SU-DHL-6 (cell line): ENCODE measurements at regions not wholly inside any gene's neighbourhood (a gene's known extent, or its start where the extent isn't known, plus 50 kb on each side); places are given as distances from the start of the nearest gene placed in this dataset.

Source experiments
- H2AFZ ChIP-seq: fragments of 200-600 bp; sonication (generic); 2 replicates; pipeline ENCODE4 v1.6.1; 2014; ENCODE audit warnings: low read depth, mild to moderate bottlenecking, moderate library complexity, mixed read lengths, antibody characterized with exemption, low read length; ENCODE audit not compliant: severe bottlenecking
- H3F3A ChIP-seq: fragments of 200-600 bp; shearing (Covaris generic); 2 replicates; pipeline ENCODE4 v1.6.0; 2016; ENCODE audit warnings: antibody characterized with exemption, mild to moderate bottlenecking; ENCODE audit not compliant: insufficient read depth
- H3K27ac ChIP-seq: fragments of 200-600 bp; sonication (generic); 2 replicates; pipeline ENCODE4 v1.5.1; 2016; ENCODE audit warnings: low read depth, mild to moderate bottlenecking, low read length, moderate library complexity, mixed read lengths
- H3K27me3 ChIP-seq: fragments of 200-600 bp; sonication (generic), shearing (Covaris generic); 2 replicates; pipeline ENCODE4 v1.6.0; 2014; ENCODE audit warnings: mild to moderate bottlenecking, low read length
- H3K36me3 ChIP-seq: fragments of 200-600 bp; sonication (generic); 2 replicates; pipeline ENCODE4 v1.6.1; 2014; ENCODE audit warnings: mild to moderate bottlenecking, low read length, mixed read lengths
- H3K4me2 ChIP-seq: fragments of 300-600, 200-600 bp; shearing (Covaris generic), sonication (generic); 2 replicates; pipeline ENCODE4 v1.6.0; 2014; ENCODE audit warnings: low read length, low read depth, mild to moderate bottlenecking; ENCODE audit not compliant: poor library complexity, severe bottlenecking
- H3K4me3 ChIP-seq: fragments of 200-600 bp; sonication (generic); 2 replicates; pipeline ENCODE4 v1.5.1; 2014; ENCODE audit warnings: antibody characterized with exemption, low read length, mild to moderate bottlenecking, mixed read lengths; ENCODE audit not compliant: insufficient read depth, poor library complexity, severe bottlenecking
- H3K79me2 ChIP-seq: fragments of 200-600 bp; sonication (generic); 2 replicates; pipeline ENCODE4 v1.6.1; 2014; ENCODE audit warnings: mild to moderate bottlenecking, low read length, moderate library complexity; ENCODE audit not compliant: insufficient read depth
- H3K9ac ChIP-seq: fragments of 200-600 bp; sonication (generic); 2 replicates; pipeline ENCODE4 v1.7.0; 2014; ENCODE audit warnings: mild to moderate bottlenecking, low read length
- H3K9me2 ChIP-seq: fragments of 200-600 bp; sonication (generic); replicated peaks from 2 replicates; pipeline ENCODE4 v1.6.1; 2014; ENCODE audit warnings: low read length; ENCODE audit not compliant: insufficient read depth
- H3K9me3 ChIP-seq: fragments of 200-600 bp; sonication (generic); 2 replicates; pipeline ENCODE4 v1.6.1; 2014; ENCODE audit warnings: low read length, mixed read lengths; ENCODE audit not compliant: insufficient read depth
- H4K20me1 ChIP-seq: fragments of 200-600 bp; sonication (generic); 2 replicates; pipeline ENCODE4 v1.6.1; 2014; ENCODE audit warnings: low read depth, mild to moderate bottlenecking, antibody characterized with exemption, low read length, moderate library complexity, mixed read lengths
- CTCF ChIP-seq: fragments of 200-600 bp; sonication (generic); IDR thresholded peaks from one replicate; pipeline ENCODE4 v1.5.1; 2017; ENCODE audit warnings: antibody characterized with exemption, mild to moderate bottlenecking, low read length, moderate library complexity; ENCODE audit not compliant: insufficient read depth, poor library complexity, severe bottlenecking
- EZH2phosphoT487 ChIP-seq: fragments of 200-600 bp; sonication (generic), shearing (Covaris generic); conservative IDR thresholded peaks from 2 replicates; pipeline ENCODE4 v1.6.1; 2018; ENCODE audit warnings: mild to moderate bottlenecking, antibody characterized with exemption, low read length, moderate library complexity, mixed read lengths

DNA sequence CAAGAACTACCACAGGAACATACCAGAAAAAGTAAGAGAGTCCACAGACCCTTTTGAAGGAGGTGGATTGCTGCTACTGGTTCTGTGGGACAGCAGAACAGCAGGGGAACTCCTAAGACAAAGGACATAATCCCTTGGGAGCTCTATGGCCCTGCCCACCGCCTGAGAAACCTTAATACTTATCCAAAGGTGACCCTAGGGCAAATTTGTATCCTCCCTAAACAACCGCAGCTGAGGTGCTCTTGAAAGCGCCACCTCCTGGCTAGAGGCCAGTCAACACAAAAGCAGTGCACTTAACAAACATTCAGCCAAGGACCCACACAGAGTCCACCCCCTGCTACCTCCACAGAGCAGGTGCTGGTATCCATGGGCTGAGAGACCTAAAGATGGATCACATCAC is 136.8 kb downstream of the ADAM29 start:
- Histone ChIP-seq H3F3A (no peaks in the 10 kb centered on the region), H3K4me2 (no peak overlapping the region), H3K27ac (no peak overlapping the region), H3K4me3 (no peak overlapping the region), H3K9me3 (peaks cover 30% of the 10 kb centered on the region; the same call in 1 of the 2 replicates), H3K27me3 (no peaks in the 10 kb centered on the region), H3K9ac (no peak overlapping the region), H4K20me1 (no peaks in the 10 kb centered on the region), H3K79me2 (no peaks in the 10 kb centered on the region), H2AFZ (peak overlapping the region; percentile 3), H3K9me2 (no peaks in the 10 kb centered on the region), H3K36me3 (peaks cover 7% of the 10 kb centered on the region; the same call in 1 of the 2 replicates)
- TF ChIP-seq CTCF = no peak
- no peak for TF ChIP-seq EZH2phosphoT487

DNA sequence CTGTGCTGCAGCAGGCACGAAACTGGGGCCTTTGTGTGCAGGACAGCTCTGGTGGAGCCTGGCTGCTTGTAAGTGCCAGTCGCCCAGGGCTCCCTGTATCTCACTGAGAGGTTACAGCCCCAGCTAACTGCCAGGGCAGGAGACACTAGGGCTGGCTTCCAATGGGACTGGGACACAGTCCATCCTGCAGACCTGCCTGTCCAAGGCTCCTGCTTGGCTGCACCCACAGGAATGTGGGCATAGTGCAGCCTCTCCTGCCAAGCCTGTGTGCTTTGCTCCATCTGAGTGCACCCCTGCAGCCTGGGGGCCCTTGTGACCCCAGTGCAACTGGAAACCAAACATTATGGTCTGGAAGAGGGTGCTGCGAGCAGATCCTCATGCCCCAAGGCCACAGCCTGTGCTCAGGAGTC is 144.0 kb downstream of the ADAM29 start:
- H3K27me3 ChIP-seq = no peaks in the 10 kb centered on the region
- H3K9me2 ChIP-seq = no peaks in the 10 kb centered on the region
- peaks cover 11% of the 10 kb centered on the region for H3F3A ChIP-seq
- no peak overlapping the region for H3K9ac ChIP-seq
- H3K79me2 ChIP-seq = no peaks in the 10 kb centered on the region
- no peaks in the 10 kb centered on the region for H4K20me1 ChIP-seq
- H3K36me3 ChIP-seq = 0 out of 2 replicates have a peak, but pooled peaks cover 6% of the 10 kb centered on the region
- no peak overlapping the region for H3K4me3 ChIP-seq
- H2AFZ ChIP-seq = no peak overlapping the region
- H3K4me2 ChIP-seq = no peak overlapping the region
- no peak for TF ChIP-seq EZH2phosphoT487
- TF ChIP-seq CTCF = no peak
- H3K9me3 ChIP-seq = peaks cover 15% of the 10 kb centered on the region; the same call in 1 of the 2 replicates
- no peak overlapping the region for H3K27ac ChIP-seq

DNA sequence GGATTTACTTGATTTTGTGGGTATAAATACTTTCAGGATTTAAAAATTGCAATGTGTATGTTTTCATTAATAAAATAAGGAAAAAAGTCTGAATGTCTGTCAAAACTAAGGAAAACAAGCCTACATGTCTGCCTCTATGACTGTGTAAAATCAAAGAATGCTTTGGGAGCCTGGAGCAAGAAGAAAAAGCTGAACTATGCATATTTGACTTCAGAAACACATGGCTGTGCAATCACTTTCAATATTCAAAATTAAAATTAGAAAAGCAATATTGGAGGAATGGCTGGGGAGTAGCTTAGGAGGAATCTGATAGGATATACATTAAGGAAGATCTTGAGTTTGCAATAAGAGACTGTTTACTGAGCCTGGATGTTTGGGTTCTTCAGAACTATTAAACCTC is 147.1 kb downstream of the ADAM29 start:
- H3K4me3 ChIP-seq = no peak overlapping the region
- H3K4me2 ChIP-seq = no peak overlapping the region
- H3K36me3 ChIP-seq = 0 out of 2 replicates have a peak, but pooled peaks cover 5% of the 10 kb centered on the region
- H3K9ac ChIP-seq = no peak overlapping the region
- H4K20me1 ChIP-seq = no peaks in the 10 kb centered on the region
- TF ChIP-seq CTCF (no peak), EZH2phosphoT487 (no peak)
- no peaks in the 10 kb centered on the region for H3K9me2 ChIP-seq
- H3K9me3 ChIP-seq = peaks cover 5% of the 10 kb centered on the region; the same call in 1 of the 2 replicates
- no peaks in the 10 kb centered on the region for H3K79me2 ChIP-seq
- no peak overlapping the region for H3K27ac ChIP-seq
- no peaks in the 10 kb centered on the region for H3K27me3 ChIP-seq
- peaks cover 18% of the 10 kb centered on the region for H3F3A ChIP-seq
- H2AFZ ChIP-seq = no peak overlapping the region
